NT2/D1 (cell line): ENCODE measurements at regions not wholly inside any gene's neighbourhood (a gene's known extent, or its start where the extent isn't known, plus 50 kb on each side); places are given as distances from the start of the nearest gene placed in this dataset.

ENCODE experiments used
- DNase-seq: peaks from one replicate; pipeline ENCODE4 v3.0.0-alpha.2; 2011; ENCODE audit warnings: low read depth, low spot score
- H3K27me3 ChIP-seq: 2 replicates; pipeline ENCODE4 v1.6.0; 2011; ENCODE audit warnings: mild to moderate bottlenecking; ENCODE audit not compliant: insufficient read length, insufficient read depth
- H3K36me3 ChIP-seq: 2 replicates; pipeline ENCODE4 v1.6.1; 2011; ENCODE audit warnings: mild to moderate bottlenecking, low read length, mixed read lengths; ENCODE audit not compliant: insufficient read depth, insufficient read length
- H3K4me1 ChIP-seq: 2 replicates; pipeline ENCODE4 v1.5.1; 2011; ENCODE audit not compliant: insufficient read depth, insufficient read length
- H3K4me3 ChIP-seq: 2 replicates; pipeline ENCODE4 v1.5.1; 2011; ENCODE audit warnings: low read depth; ENCODE audit not compliant: insufficient read length
- H3K9ac ChIP-seq: 2 replicates; pipeline ENCODE4 v1.6.0; 2011; ENCODE audit warnings: low read depth; ENCODE audit not compliant: insufficient read length
- H3K9me3 ChIP-seq: 2 replicates; pipeline ENCODE4 v1.5.1; 2011; ENCODE audit warnings: mild to moderate bottlenecking, low read length; ENCODE audit not compliant: insufficient read depth
- SUZ12 ChIP-seq: IDR thresholded peaks from 2 replicates; pipeline ENCODE4 v1.6.1; 2011; ENCODE audit not compliant: insufficient read length, insufficient read depth; ENCODE audit errors: extremely low read depth
- YY1 ChIP-seq: IDR thresholded peaks from 2 replicates; pipeline ENCODE4 v1.6.1; 2011; ENCODE audit not compliant: insufficient read length, insufficient read depth
- ZNF274 ChIP-seq: IDR thresholded peaks from 2 replicates; pipeline ENCODE4 v1.6.1; 2011; ENCODE audit warnings: mild to moderate bottlenecking, low read depth, low read length

DNA sequence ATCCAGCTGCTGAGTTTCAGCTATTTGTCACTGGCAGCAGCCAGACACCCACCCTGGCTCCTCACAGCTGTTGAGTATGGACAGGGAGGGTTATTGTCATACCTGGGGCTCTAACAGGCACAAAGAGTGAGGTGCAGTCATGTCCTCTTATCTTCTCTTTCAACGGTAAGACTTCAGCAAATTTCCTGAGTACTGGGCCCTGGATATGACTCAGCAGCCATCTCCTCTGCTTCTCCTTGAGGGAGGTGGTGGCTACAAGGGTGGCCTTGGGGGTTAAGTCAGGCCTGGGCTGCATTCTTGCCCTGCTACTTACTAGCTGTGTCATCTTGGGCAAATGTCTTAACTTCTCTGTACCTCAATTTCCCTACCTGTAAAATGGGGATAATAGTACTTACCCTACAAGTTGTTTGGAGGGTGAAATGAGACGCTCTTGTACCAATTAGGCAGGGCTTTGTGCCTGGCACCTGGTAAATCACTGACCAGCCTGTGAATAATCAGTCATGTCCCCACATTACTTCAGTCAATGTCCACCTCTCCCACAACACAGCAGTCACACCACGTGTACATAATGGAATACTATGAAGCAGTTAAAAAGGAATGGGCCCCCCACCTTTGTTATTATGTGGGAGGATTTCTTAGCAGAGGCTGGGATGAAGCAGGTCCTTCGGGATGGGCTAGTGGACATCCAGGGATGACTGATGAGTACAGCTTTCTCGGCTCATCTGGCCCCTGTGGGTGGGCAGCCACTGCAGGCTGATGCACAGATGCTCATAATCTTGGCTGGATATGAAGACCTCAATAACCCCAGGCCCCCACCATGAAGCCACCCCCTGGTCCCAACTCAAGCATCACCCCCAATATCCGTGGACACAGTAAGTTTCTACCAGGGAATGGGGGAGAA is 528.8 kb downstream of the SHQ1 start:
- Histone ChIP-seq H3K9me3 (no peaks in the 10 kb centered on the region), H3K9ac (no peak overlapping the region), H3K27me3 (no peaks in the 10 kb centered on the region), H3K4me3 (no peak overlapping the region), H3K4me1 (no peaks in the 10 kb centered on the region), H3K36me3 (no peaks in the 10 kb centered on the region)
- DNase-seq, result no peak
- TF ChIP-seq ZNF274 (no peak), SUZ12 (no peak), YY1 (no peak)

DNA sequence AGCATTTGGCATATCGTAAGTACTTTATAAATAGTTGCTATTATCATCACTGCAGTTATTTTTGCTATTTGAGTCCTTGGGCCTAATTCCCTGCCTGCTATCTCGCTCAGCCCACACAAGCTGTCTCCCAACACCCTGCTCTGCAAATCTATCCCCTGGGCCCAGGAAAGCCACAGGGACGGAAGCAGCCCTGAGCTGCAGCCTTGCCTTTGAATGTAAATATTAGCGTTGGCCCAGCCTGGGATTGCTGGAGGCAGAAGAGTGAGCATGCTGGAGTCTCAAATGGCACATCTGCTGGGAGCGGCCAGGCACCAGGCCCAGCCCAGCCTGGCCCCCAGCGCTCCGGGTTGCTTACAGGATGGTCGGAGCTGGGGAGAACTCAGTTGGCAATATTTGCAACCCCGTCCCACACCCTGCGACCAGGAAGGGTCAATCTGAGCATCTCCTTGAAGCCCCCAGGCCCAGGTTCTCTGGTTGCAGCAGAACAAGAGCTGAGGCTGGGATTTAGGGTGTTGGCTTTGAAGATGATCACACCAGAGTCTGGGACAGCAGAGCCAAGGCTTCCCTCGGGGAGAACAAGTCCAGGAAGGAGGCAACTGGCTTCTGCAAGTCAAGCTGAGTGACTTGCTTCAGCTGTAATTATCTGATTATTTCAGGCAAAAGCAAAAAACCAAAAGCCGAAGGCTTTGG is 529.6 kb downstream of the SHQ1 start:
- no peaks in the 10 kb centered on the region for H3K9me3 ChIP-seq
- TF ChIP-seq SUZ12 (no peak), ZNF274 (no peak), YY1 (no peak)
- H3K4me1 ChIP-seq, result no peaks in the 10 kb centered on the region
- no peak overlapping the region for H3K4me3 ChIP-seq
- no peak for DNase-seq
- H3K9ac ChIP-seq, result no peak overlapping the region
- H3K36me3 ChIP-seq, result no peaks in the 10 kb centered on the region
- no peaks in the 10 kb centered on the region for H3K27me3 ChIP-seq

DNA sequence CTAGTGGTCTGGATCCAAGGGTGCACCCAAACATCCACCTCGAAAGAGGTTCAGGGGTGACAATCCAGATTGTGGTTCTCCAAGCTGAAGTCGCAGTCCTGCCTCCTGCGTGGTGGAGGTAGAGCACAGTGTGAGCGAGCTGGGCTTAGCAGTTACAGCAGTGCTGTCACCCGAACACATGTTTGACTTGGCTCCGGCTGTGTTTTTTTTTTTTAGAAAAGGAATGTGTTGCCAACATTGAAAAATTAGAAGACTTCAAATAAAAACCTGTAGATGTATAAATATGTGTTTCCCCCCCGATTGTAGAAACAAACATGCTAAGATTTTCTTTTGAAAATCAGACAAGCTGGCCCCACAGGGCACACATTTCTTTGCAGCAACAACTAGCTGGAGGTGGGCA is 530.8 kb downstream of the SHQ1 start:
- no peaks in the 10 kb centered on the region for H3K27me3 ChIP-seq
- no peak for DNase-seq
- H3K9me3 ChIP-seq, result no peaks in the 10 kb centered on the region
- no peaks in the 10 kb centered on the region for H3K36me3 ChIP-seq
- no peak overlapping the region for H3K4me3 ChIP-seq
- no peak for TF ChIP-seq YY1
- TF ChIP-seq SUZ12, result no peak
- TF ChIP-seq ZNF274, result no peak
- H3K9ac ChIP-seq, result no peak overlapping the region
- no peaks in the 10 kb centered on the region for H3K4me1 ChIP-seq

DNA sequence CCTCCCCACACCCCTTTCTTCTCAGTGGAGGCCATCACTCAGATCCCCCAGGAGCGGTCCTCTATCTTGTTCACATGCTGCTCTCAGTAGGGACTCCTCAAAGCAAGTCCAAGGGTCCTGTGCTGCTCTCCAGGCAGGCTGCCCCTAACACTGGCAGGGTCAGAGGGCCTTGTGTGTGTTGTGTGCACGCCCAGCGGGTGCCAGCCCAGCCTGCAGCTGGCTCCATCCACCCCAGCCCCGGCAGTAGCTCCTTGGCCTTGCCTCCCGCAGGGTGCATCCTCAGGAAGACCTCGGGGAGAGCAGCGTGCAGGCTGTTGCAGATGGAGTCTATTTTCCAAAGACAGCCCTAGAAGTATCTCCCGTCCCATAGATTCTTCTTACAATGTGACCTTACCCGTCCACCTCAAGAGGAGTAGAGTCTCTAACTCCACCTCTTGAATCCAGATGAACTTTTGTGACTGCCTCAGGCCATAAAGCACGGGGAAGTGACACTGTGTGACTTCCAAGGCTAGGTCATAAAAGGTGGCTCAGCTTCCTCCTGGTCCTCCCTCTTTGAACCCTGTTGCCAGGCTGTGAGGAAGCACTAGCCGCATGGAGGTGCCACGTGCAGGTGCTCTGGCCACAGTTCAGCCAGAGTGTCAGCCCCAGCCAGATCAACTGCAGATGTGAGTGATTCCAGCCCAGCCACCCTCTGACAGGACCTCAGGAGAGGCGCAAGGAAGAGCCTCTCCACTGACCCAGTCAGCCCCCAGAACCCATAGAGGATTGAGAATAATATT is 531.6 kb downstream of the SHQ1 start:
- H3K9ac ChIP-seq, result no peak overlapping the region

DNA sequence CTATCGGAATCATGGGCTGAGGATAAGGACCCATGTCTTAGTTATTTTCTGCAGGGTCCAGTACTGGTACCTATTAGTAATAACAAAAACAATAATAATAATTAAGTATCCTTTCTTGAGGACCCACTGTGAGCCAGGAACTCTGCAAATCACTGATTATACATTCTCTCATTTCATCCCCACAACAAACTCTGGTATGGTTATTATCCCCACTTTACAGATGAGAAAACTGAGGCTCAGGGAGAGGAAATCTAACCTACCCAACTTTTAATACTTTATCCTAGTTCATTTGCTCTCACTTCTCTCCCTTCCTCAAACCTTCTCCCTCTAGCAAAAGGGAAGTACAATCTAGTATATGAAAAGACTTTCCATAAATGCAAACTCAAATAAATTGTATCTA is 528.4 kb upstream of the PROK2 start:
- peaks cover 7% of the 10 kb centered on the region for H3K4me1 ChIP-seq
- H3K27me3 ChIP-seq, result no peaks in the 10 kb centered on the region
- no peak overlapping the region for H3K4me3 ChIP-seq
- H3K9me3 ChIP-seq, result no peaks in the 10 kb centered on the region
- TF ChIP-seq SUZ12 (no peak), ZNF274 (no peak), YY1 (no peak)
- no peak overlapping the region for H3K9ac ChIP-seq
- no peaks in the 10 kb centered on the region for H3K36me3 ChIP-seq
- no peak for DNase-seq

More for the DNA sequence above, 531.6 kb downstream of the SHQ1 start:
- Histone ChIP-seq H3K36me3 (no peaks in the 10 kb centered on the region), H3K4me1 (no peaks in the 10 kb centered on the region), H3K4me3 (no peak overlapping the region), H3K27me3 (no peaks in the 10 kb centered on the region), H3K9me3 (no peaks in the 10 kb centered on the region)
- TF ChIP-seq YY1 (no peak), ZNF274 (no peak), SUZ12 (no peak)
- DNase-seq, result no peak

DNA sequence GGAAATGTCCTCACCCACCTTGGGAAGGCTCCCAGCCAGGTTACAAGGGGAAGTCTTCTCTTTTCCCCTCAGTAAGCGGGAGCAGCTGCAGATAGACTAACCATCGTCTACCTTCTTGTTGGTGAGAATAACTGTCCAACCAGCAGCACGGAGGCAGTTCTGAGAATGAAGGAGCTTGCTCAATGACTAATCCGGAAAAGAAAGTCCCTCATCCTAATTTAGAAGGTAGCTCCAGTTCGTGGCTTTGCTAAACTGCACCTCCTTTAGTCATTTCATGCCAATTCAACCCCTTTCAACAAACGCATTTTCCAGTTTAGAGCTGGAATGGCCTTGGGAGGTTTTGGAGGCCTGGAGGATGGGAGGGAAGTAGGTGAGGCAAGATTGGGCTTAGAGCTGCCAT is 527.4 kb upstream of the PROK2 start:
- DNase-seq, result no peak
- H3K27me3 ChIP-seq, result no peaks in the 10 kb centered on the region
- TF ChIP-seq SUZ12 (no peak), YY1 (no peak)
- H3K4me3 ChIP-seq, result no peak overlapping the region
- no peaks in the 10 kb centered on the region for H3K9me3 ChIP-seq
- no peak overlapping the region for H3K9ac ChIP-seq
- H3K4me1 ChIP-seq, result peaks cover 7% of the 10 kb centered on the region
- no peaks in the 10 kb centered on the region for H3K36me3 ChIP-seq
